HepG2 (cell line): ENCODE measurements at regions not wholly inside any gene's neighbourhood (a gene's known extent, or its start where the extent isn't known, plus 50 kb on each side); places are given as distances from the start of the nearest gene placed in this dataset.

Source experiments
- ATAC-seq: fragments of 200-7000 bp; cut with Tn5 transposase; 3 replicates; pipeline ENCODE4 v1.9.1; 2020; ENCODE audit warnings: mild to moderate bottlenecking, moderate library complexity
- BruUV-seq: library from RNA; stranded (reverse); fragments of 400-500 nt; replicated peaks from 2 replicates; lab custom pipeline; 2021; lab: Mats Ljungman, UMichigan
- CTCF ChIA-PET: fragments of 300-600 bp; formaldehyde crosslinking; extraction: SDS; loops from one replicate; lab custom pipeline; 2021; ENCODE audit warnings: low total read pairs, inconsistent platforms, low intra/inter-chr PET ratio; lab: Yijun Ruan, JAX
- POLR2A ChIA-PET: fragments of 350-600 bp; sonication (Branson Sonifier 250); formaldehyde crosslinking; loops from one replicate; lab custom pipeline; 2020; ENCODE audit warnings: antibody characterized with exemption, inconsistent platforms; lab: Yijun Ruan, JAX
- DNase-seq: peaks from one replicate; pipeline ENCODE4 v3.0.0-alpha.2; 2015; ENCODE audit warnings: low spot score
- FAIRE-seq: peaks from 3 replicates; lab custom pipeline; 2011; peaks lifted over from hg19 to GRCh38; lab: Jason Lieb, UNC
- H2AFZ ChIP-seq: one replicate; pipeline ENCODE4 v1.6.1; 2011; ENCODE audit warnings: low read length, inconsistent platforms
- H3K27ac ChIP-seq: fragments of 300-600 bp; 3 replicates; pipeline ENCODE4 v1.8.0; 2011; ENCODE audit warnings: mixed run types, mild to moderate bottlenecking, mixed read lengths, low read length, inconsistent platforms; ENCODE audit not compliant: insufficient read depth; ENCODE audit errors: extremely low read length
- H3K27me3 ChIP-seq, 2 experiments: fragments of 200-600 bp in 1 of 2; 2 replicates in 1 of 2; 3 replicates in 1 of 2; pipeline versions ENCODE4 v1.6.0 to v1.8.0; 2011; ENCODE audit warnings: low read length in 2 of 2, mild to moderate bottlenecking in 2 of 2, moderate library complexity in 2 of 2, inconsistent platforms in 1 of 2; ENCODE audit not compliant: insufficient read depth in 2 of 2, control insufficient read depth in 1 of 2
- H3K36me3 ChIP-seq, 2 experiments: fragments of 200-600 bp in 1 of 2; replicated peaks in 1 of 2; 2 replicates in 1 of 2; 3 replicates in 1 of 2; pipeline versions ENCODE4 v1.5.1 to v1.8.0; 2011; ENCODE audit warnings: low read length in 2 of 2, inconsistent platforms in 1 of 2; ENCODE audit not compliant: insufficient read depth in 2 of 2, control insufficient read depth in 1 of 2
- H3K4me1 ChIP-seq: 2 replicates; pipeline ENCODE4 v1.5.1; 2012; ENCODE audit warnings: low read length, inconsistent platforms; ENCODE audit not compliant: insufficient read depth
- H3K4me2 ChIP-seq: 2 replicates; pipeline ENCODE4 v1.6.0; 2011; ENCODE audit warnings: low read depth, low read length, inconsistent platforms
- H3K4me3 ChIP-seq, 3 experiments: fragments of 200-600 bp in 1 of 3; sonication (generic), shearing (Covaris generic) in 1 of 3; replicated peaks in 1 of 3; 2 replicates each; pipeline ENCODE4 v1.5.1; 2011 to 2016; ENCODE audit warnings: low read length in 3 of 3, inconsistent platforms in 2 of 3, low read depth in 2 of 3, mild to moderate bottlenecking in 2 of 3, control low read depth in 1 of 3, mixed read lengths in 1 of 3; ENCODE audit not compliant: insufficient read depth in 1 of 3
- H3K79me2 ChIP-seq: one replicate; pipeline ENCODE4 v1.6.1; 2011; ENCODE audit warnings: low read length, inconsistent platforms; ENCODE audit not compliant: insufficient read depth
- H3K9ac ChIP-seq: 2 replicates; pipeline ENCODE4 v1.6.0; 2011; ENCODE audit warnings: mild to moderate bottlenecking, low read depth, low read length, inconsistent platforms; ENCODE audit not compliant: insufficient read depth
- H3K9me3 ChIP-seq: 2 replicates; pipeline ENCODE4 v1.5.1; 2012; ENCODE audit warnings: mild to moderate bottlenecking, low read length
- H4K20me1 ChIP-seq: 2 replicates; pipeline ENCODE4 v1.6.0; 2011; ENCODE audit warnings: inconsistent platforms, mild to moderate bottlenecking, low read length, moderate library complexity; ENCODE audit not compliant: insufficient read depth
- ATF2 ChIP-seq: sonication (generic); formaldehyde crosslinking; IDR thresholded peaks from 2 replicates; pipeline ENCODE4 v1.4.0; 2020; ENCODE audit warnings: missing genetic modification reagents
- CBX2 ChIP-seq, 2 experiments: fragments of 200-600 bp in 1 of 2; sonication (generic); formaldehyde crosslinking in 1 of 2; IDR thresholded peaks; 2 replicates each; pipeline versions ENCODE4 v1.7.0 to v1.8.1; 2018 to 2022; ENCODE audit warnings: low read depth in 2 of 2, low read length in 1 of 2, mild to moderate bottlenecking in 1 of 2, missing genetic modification reagents in 1 of 2
- ESRRA ChIP-seq: sonication (generic); formaldehyde crosslinking; IDR thresholded peaks from 2 replicates; pipeline ENCODE4 v1.5.1; 2020; ENCODE audit warnings: mild to moderate bottlenecking, low read depth, missing genetic modification reagents
- FOXP1 ChIP-seq, 2 experiments: fragments of 450-650 bp in 1 of 2; IDR thresholded peaks; 2 replicates each; pipeline ENCODE4 v1.6.1; 2017 to 2018; ENCODE audit warnings: antibody characterized with exemption in 1 of 2
- GTF3A ChIP-seq: sonication (generic); formaldehyde crosslinking; conservative IDR thresholded peaks from 2 replicates; pipeline ENCODE4 v1.4.0; 2020; ENCODE audit warnings: mild to moderate bottlenecking, missing genetic modification reagents
- KDM3A ChIP-seq: IDR thresholded peaks from 2 replicates; pipeline ENCODE4 v1.6.1; 2018; ENCODE audit warnings: low read depth, missing compliant biosample characterization
- KLF15 ChIP-seq: sonication (generic); formaldehyde crosslinking; IDR thresholded peaks from 2 replicates; pipeline ENCODE4 v1.8.1; 2023; ENCODE audit warnings: borderline replicate concordance, mild to moderate bottlenecking, inconsistent platforms, missing genetic modification reagents, mixed read lengths
- ZFAT ChIP-seq: sonication (generic); formaldehyde crosslinking; conservative IDR thresholded peaks from 2 replicates; pipeline ENCODE4 v1.8.1; 2023; ENCODE audit warnings: missing genetic modification reagents, inconsistent platforms
- ZFP90 ChIP-seq: sonication (generic); formaldehyde crosslinking; IDR thresholded peaks from 2 replicates; pipeline ENCODE4 v1.8.0; 2022; ENCODE audit warnings: missing genetic modification reagents, mild to moderate bottlenecking, inconsistent platforms, borderline replicate concordance
- ZNF281 ChIP-seq: sonication (generic); formaldehyde crosslinking; IDR thresholded peaks from 2 replicates; pipeline ENCODE4 v1.4.0; 2020; ENCODE audit warnings: missing genetic modification reagents, borderline replicate concordance
- ZNF329 ChIP-seq: sonication (generic); formaldehyde crosslinking; IDR thresholded peaks from 2 replicates; pipeline ENCODE4 v1.9.0; 2021; ENCODE audit warnings: low read depth, mild to moderate bottlenecking, missing genetic modification reagents
- ZNF557 ChIP-seq: sonication (generic); formaldehyde crosslinking; IDR thresholded peaks from 2 replicates; pipeline ENCODE4 v1.4.0; 2020; ENCODE audit warnings: missing genetic modification reagents
- ZNF569 ChIP-seq: sonication (generic); formaldehyde crosslinking; IDR thresholded peaks from 2 replicates; pipeline ENCODE4 v1.5.0; 2020; ENCODE audit warnings: mild to moderate bottlenecking, missing genetic modification reagents, moderate library complexity, borderline replicate concordance
- ZNF572 ChIP-seq: sonication (generic); formaldehyde crosslinking; IDR thresholded peaks from 2 replicates; pipeline ENCODE4 v1.5.1; 2020; ENCODE audit warnings: mild to moderate bottlenecking, missing genetic modification reagents
- ZNF768 ChIP-seq: sonication (generic); formaldehyde crosslinking; IDR thresholded peaks from 2 replicates; pipeline ENCODE4 v1.4.0; 2020; ENCODE audit warnings: missing genetic modification reagents
- ZNF773 ChIP-seq: sonication (generic); formaldehyde crosslinking; IDR thresholded peaks from 2 replicates; pipeline ENCODE4 v1.4.0; 2020; ENCODE audit warnings: missing genetic modification reagents, borderline replicate concordance
- WGBS: methylation state at CpG from one replicate; pipeline ENCODE4 v1.1.6; 2017; ENCODE audit warnings: low lambda C conversion rate; 5-methylcytosine and 5-hydroxymethylcytosine counted together
- in situ Hi-C: cut with HindIII; loops from 2 replicates; pipeline ENCODE4 v1.10.0; 2017; ENCODE audit warnings: low pct_unique_long_range_greater_than_20kb; ENCODE audit not compliant: extremely low pct_ligation_motif_present
- intact Hi-C: fragments of 100-400 bp; cut with micrococcal nuclease; formaldehyde crosslinking; loops from one replicate; pipeline ENCODE4 v1.10.0; 2022; ENCODE audit not compliant: unreplicated experiment

- CTCF ChIA-PET: no interaction called here
- Histone ChIP-seq H3K4me1 (peaks cover 18% of the 10 kb centered on the region), H3K27ac (no peak overlapping the region), H3K9ac (no peak overlapping the region), H3K36me3 (no peaks in the 10 kb centered on the region), H3K9me3 (no peaks in the 10 kb centered on the region), H3K27me3 (peaks cover 0 to 12% of the 10 kb centered on the region in 2 experiments; a peak in 2 of 5 replicates), H3K4me3 (no peak overlapping the region), H4K20me1 (no peaks in the 10 kb centered on the region), H3K4me2 (no peak overlapping the region), H3K79me2 (no peaks in the 10 kb centered on the region), H2AFZ (no peak overlapping the region)
- DNase-seq: no peak
- no peak for TF ChIP-seq ZNF773 (CRISPR knock-in tag)
- TF ChIP-seq ZFP90 (CRISPR knock-in tag): no peak
- no peak for TF ChIP-seq KLF15 (CRISPR knock-in tag)
- TF ChIP-seq CBX2 (IDR thresholded peaks at IDR 0.05; ENCODE audit: low read depth, low read length): no peak
- no peak for TF ChIP-seq CBX2 (CRISPR knock-in tag; IDR thresholded peaks at IDR 0.05; ENCODE audit: low read depth)
- no peak for TF ChIP-seq ZNF572 (CRISPR knock-in tag)
- no peak for TF ChIP-seq GTF3A
- intact Hi-C loops (no loop called here), in situ Hi-C loops (no loop called here)
- no peak for FAIRE-seq
- WGBS: 19% methylated on average over 7 of the region's 7 CpGs
- no peak for ATAC-seq
- no TSS peak for BruUV-seq
- POLR2A ChIA-PET: no interaction called here
Observed at GRCh38 chr1:227424953-227425352, 106.7 kb upstream of the CDC42BPA start.

- ATAC-seq (no peak), DNase-seq (no peak), FAIRE-seq (no peak)
- Histone ChIP-seq H3K36me3 (no peaks in the 10 kb centered on the region), H3K79me2 (no peaks in the 10 kb centered on the region), H3K27me3 (peaks cover 0 to 10% of the 10 kb centered on the region in 2 experiments; a peak in 2 of 5 replicates), H3K4me2 (no peak overlapping the region), H3K9me3 (no peaks in the 10 kb centered on the region), H3K9ac (no peak overlapping the region), H3K4me1 (peaks cover 11% of the 10 kb centered on the region), H3K4me3 (no peak overlapping the region), H3K27ac (no peak overlapping the region), H2AFZ (no peak overlapping the region), H4K20me1 (no peaks in the 10 kb centered on the region)
- ChIA-PET POLR2A (no interaction called here), CTCF (no interaction called here)
- intact Hi-C loops: no loop called here
- in situ Hi-C loops: no loop called here
- no TSS peak for BruUV-seq
- 30% methylated on average over 7 of the region's 7 CpGs for WGBS
- TF ChIP-seq KDM3A (CRISPR knock-in tag) (no peak), FOXP1 (IDR thresholded peaks at IDR 0.05) (no peak), FOXP1 (CRISPR knock-in tag; IDR thresholded peaks at IDR 0.05) (no peak), ESRRA (CRISPR knock-in tag) (no peak), ZNF557 (CRISPR knock-in tag) (no peak), ZNF768 (no peak), ZNF569 (CRISPR knock-in tag) (no peak), ZFAT (no peak), ATF2 (CRISPR knock-in tag) (no peak), ZNF329 (no peak), ZNF281 (CRISPR knock-in tag) (no peak)
Observed at GRCh38 chr1:227424159-227424680, 105.9 kb upstream of the CDC42BPA start.
